Lower leg skin (tissue), 3 donors: ENCODE measurements at regions not wholly inside any gene's neighbourhood (a gene's known extent, or its start where the extent isn't known, plus 50 kb on each side); places are given as distances from the start of the nearest gene placed in this dataset.

Source experiments
- CTCF ChIP-seq, 3 donors: fragments of 450-650 bp; IDR thresholded peaks; one replicate each; pipeline ENCODE4 v1.5.1; 2016; ENCODE audit warnings: antibody characterized with exemption in 3 of 3, mild to moderate bottlenecking in 3 of 3, moderate library complexity in 2 of 3
- POLR2A ChIP-seq, 2 donors: fragments of 450-650 bp; IDR thresholded peaks; one replicate each; pipeline ENCODE4 v1.6.1; 2016 to 2017; ENCODE audit warnings: antibody characterized with exemption in 2 of 2, mild to moderate bottlenecking in 1 of 2, moderate library complexity in 1 of 2

- TF ChIP-seq CTCF (IDR thresholded peaks at IDR 0.05): no peak
- TF ChIP-seq POLR2A (IDR thresholded peaks at IDR 0.05): no peak
Observed at GRCh38 chr10:30186371-30186875, 127.0 kb upstream of the JCAD start.
